GM23338 (cell line): ENCODE measurements at regions not wholly inside any gene's neighbourhood (a gene's known extent, or its start where the extent isn't known, plus 50 kb on each side); places are given as distances from the start of the nearest gene placed in this dataset.

ENCODE experiments used
- ATAC-seq: fragments of 200-7000 bp; cut with Tn5 transposase; 3 replicates; pipeline ENCODE4 v1.9.1; 2020
- DNase-seq: peaks from one replicate; pipeline ENCODE4 v3.0.0-alpha.2; 2015; ENCODE audit warnings: low spot score
- H2AFZ ChIP-seq: fragments of 200-600 bp; sonication (generic); 2 replicates; pipeline ENCODE4 v1.8.0; 2016; ENCODE audit warnings: antibody characterized with exemption, mild to moderate bottlenecking, moderate library complexity
- H3F3A ChIP-seq: fragments of 200-600 bp; sonication (generic); replicated peaks from 2 replicates; pipeline ENCODE4 v1.8.0; 2017; ENCODE audit warnings: antibody characterized with exemption, mixed run types, low read depth
- H3K27ac ChIP-seq: fragments of 200-600 bp; sonication (generic); 2 replicates; pipeline ENCODE4 v1.6.1; 2016; ENCODE audit warnings: low read depth
- H3K27me3 ChIP-seq: fragments of 200-600 bp; sonication (generic); 2 replicates; pipeline ENCODE4 v1.8.0; 2016; ENCODE audit warnings: mild to moderate bottlenecking, mixed run types, moderate library complexity; ENCODE audit not compliant: insufficient read depth
- H3K36me3 ChIP-seq: fragments of 200-600 bp; sonication (generic); 2 replicates; pipeline ENCODE4 v1.8.0; 2016; ENCODE audit warnings: mild to moderate bottlenecking; ENCODE audit not compliant: insufficient read depth
- H3K4me1 ChIP-seq: fragments of 200-600 bp; sonication (generic); 2 replicates; pipeline ENCODE4 v1.8.0; 2016; ENCODE audit warnings: mild to moderate bottlenecking, moderate library complexity; ENCODE audit not compliant: insufficient read depth
- H3K4me2 ChIP-seq: fragments of 200-600 bp; sonication (generic); 2 replicates; pipeline ENCODE4 v1.7.1; 2017; ENCODE audit warnings: mixed run types
- H3K4me3 ChIP-seq: fragments of 200-600 bp; sonication (generic); 2 replicates; pipeline ENCODE4 v1.6.1; 2016; ENCODE audit warnings: mixed run types
- H3K79me2 ChIP-seq: fragments of 200-600 bp; sonication (generic); replicated peaks from 2 replicates; pipeline ENCODE4 v1.8.0; 2017; ENCODE audit warnings: mild to moderate bottlenecking; ENCODE audit not compliant: insufficient read depth
- H3K9me2 ChIP-seq: fragments of 200-600 bp; sonication (generic); 2 replicates; pipeline ENCODE4 v1.8.0; 2017; ENCODE audit not compliant: insufficient read depth
- H4K20me1 ChIP-seq: fragments of 200-600 bp; sonication (generic); replicated peaks from 2 replicates; pipeline ENCODE4 v1.8.0; 2017; ENCODE audit warnings: mild to moderate bottlenecking; ENCODE audit not compliant: insufficient read depth
- H3K27ac Mint-ChIP-seq: 2 replicates; pipeline ENCODE4 v1.8.0; 2020; ENCODE audit warnings: inconsistent platforms, mild to moderate bottlenecking, moderate library complexity, mixed read lengths
- H3K27me3 Mint-ChIP-seq: 3 replicates; pipeline ENCODE4 v1.8.0; 2022; ENCODE audit warnings: low read depth, mild to moderate bottlenecking, moderate library complexity, mixed read lengths, inconsistent platforms; ENCODE audit not compliant: insufficient read depth, poor library complexity
- H3K36me3 Mint-ChIP-seq: 3 replicates; pipeline ENCODE4 v1.8.0; 2021; ENCODE audit warnings: low read depth, mild to moderate bottlenecking, inconsistent platforms, moderate library complexity, mixed read lengths
- H3K4me1 Mint-ChIP-seq: 3 replicates; pipeline ENCODE4 v1.8.0; 2020; ENCODE audit warnings: mild to moderate bottlenecking, inconsistent platforms, mixed read lengths
- H3K4me3 Mint-ChIP-seq: 3 replicates; pipeline ENCODE4 v1.8.0; 2021; ENCODE audit warnings: moderate library complexity, mild to moderate bottlenecking, inconsistent platforms, mixed read lengths
- H3K9me3 Mint-ChIP-seq: 3 replicates; pipeline ENCODE4 v1.8.0; 2020; ENCODE audit warnings: moderate library complexity, mild to moderate bottlenecking, inconsistent platforms, mixed read lengths
- CREB1 ChIP-seq: fragments of 250-450 bp; sonication (Bioruptor Pico); IDR thresholded peaks from 2 replicates; pipeline ENCODE4 v1.5.0; 2020; ENCODE audit warnings: low read depth, mild to moderate bottlenecking, moderate library complexity
- CTCF ChIP-seq, 2 experiments: fragments of 200-600 bp in 1 of 2; sonication (generic) in 1 of 2; conservative IDR thresholded peaks; 2 replicates each; pipeline versions ENCODE4 v1.5.1 to v1.6.1; 2016 to 2017; ENCODE audit warnings: antibody characterized with exemption in 2 of 2, low read depth in 2 of 2, mild to moderate bottlenecking in 2 of 2, moderate library complexity in 1 of 2
- ETS1 ChIP-seq: IDR thresholded peaks from 2 replicates; pipeline ENCODE4 v1.6.1; 2016; ENCODE audit warnings: antibody characterized with exemption
- EZH2 ChIP-seq: fragments of 200-600 bp; sonication (generic); IDR thresholded peaks from one replicate; pipeline ENCODE4 v1.8.0; 2017; ENCODE audit warnings: antibody characterized with exemption, mild to moderate bottlenecking, low read depth; ENCODE audit not compliant: unreplicated experiment
- EZH2phosphoT487 ChIP-seq: fragments of 200-600 bp; sonication (generic); IDR thresholded peaks from one replicate; pipeline ENCODE4 v1.8.1; 2018; ENCODE audit warnings: antibody characterized with exemption; ENCODE audit not compliant: unreplicated experiment
- JUNB ChIP-seq: IDR thresholded peaks from one replicate; pipeline ENCODE4 v1.6.1; 2016; ENCODE audit warnings: antibody characterized with exemption; ENCODE audit not compliant: unreplicated experiment
- NANOG ChIP-seq: IDR thresholded peaks from 2 replicates; pipeline ENCODE4 v1.6.1; 2016; ENCODE audit warnings: antibody characterized with exemption, borderline replicate concordance
- POLR2AphosphoS5 ChIP-seq: IDR thresholded peaks from 2 replicates; pipeline ENCODE4 v1.6.1; 2016; ENCODE audit warnings: antibody characterized with exemption, low read depth
- REST ChIP-seq: IDR thresholded peaks from one replicate; pipeline ENCODE4 v1.6.1; 2018; ENCODE audit warnings: antibody characterized with exemption; ENCODE audit not compliant: unreplicated experiment
- STAT1 ChIP-seq: IDR thresholded peaks from one replicate; pipeline ENCODE4 v1.6.1; 2016; ENCODE audit warnings: antibody characterized with exemption; ENCODE audit not compliant: unreplicated experiment
- ZNF114 ChIP-seq: fragments of 250-450 bp; sonication (Bioruptor Pico); IDR thresholded peaks from 2 replicates; pipeline ENCODE4 v1.5.0; 2020; ENCODE audit warnings: mild to moderate bottlenecking, moderate library complexity
- ZNF331 ChIP-seq: fragments of 250-450 bp; sonication (Bioruptor Pico); IDR thresholded peaks from 2 replicates; pipeline ENCODE4 v1.5.0; 2020; ENCODE audit warnings: low read depth, mild to moderate bottlenecking, moderate library complexity
- ZNF462 ChIP-seq: fragments of 250-450 bp; sonication (Bioruptor Pico); IDR thresholded peaks from 2 replicates; pipeline ENCODE4 v1.5.0; 2020; ENCODE audit warnings: mild to moderate bottlenecking, moderate library complexity

- Mint-ChIP-seq H3K27me3 (no peaks in the 10 kb centered on the region), H3K4me3 (no peak overlapping the region)
- H3F3A ChIP-seq, result no peaks in the 10 kb centered on the region
Measured at GRCh38 chr1:207227131-207227630, 94.3 kb upstream of the CD55 start.

More at GRCh38 chr1:207227131-207227630, 94.3 kb upstream of the CD55 start:
- Histone ChIP-seq H3K4me1 (no peaks in the 10 kb centered on the region; the same call in 1 of the 2 replicates), H3K9me2 (no peaks in the 10 kb centered on the region; the same call in 1 of the 2 replicates), H3K4me2 (no peak overlapping the region), H3K36me3 (no peaks in the 10 kb centered on the region), H3K27me3 (no peaks in the 10 kb centered on the region), H4K20me1 (no peaks in the 10 kb centered on the region), H2AFZ (no peak overlapping the region), H3K27ac (no peak overlapping the region), H3K79me2 (no peaks in the 10 kb centered on the region), H3K4me3 (no peak overlapping the region)
- no peak for DNase-seq
- no peaks in the 10 kb centered on the region for H3K9me3 Mint-ChIP-seq
- no peak for ATAC-seq
- H3K36me3 Mint-ChIP-seq, result no peaks in the 10 kb centered on the region
- no peaks in the 10 kb centered on the region; the same call in 2 of the 3 replicates for H3K4me1 Mint-ChIP-seq
- TF ChIP-seq ZNF331 (CRISPR knock-in tag) (no peak), EZH2 (no peak), REST (no peak), CTCF (conservative IDR thresholded peaks at IDR 0.05; ENCODE audit: low read depth in 2 of 2) (no peak), CREB1 (CRISPR knock-in tag) (no peak), JUNB (no peak), ZNF462 (CRISPR knock-in tag) (no peak), POLR2AphosphoS5 (no peak), EZH2phosphoT487 (no peak), STAT1 (no peak), ZNF114 (CRISPR knock-in tag) (no peak), ETS1 (no peak), NANOG (no peak)
- no peak overlapping the region for H3K27ac Mint-ChIP-seq
